ENCODE measurements at regions not wholly inside any gene's neighbourhood (a gene's known extent, or its start where the extent isn't known, plus 50 kb on each side); places are given as distances from the start of the nearest gene placed in this dataset.

DNA sequence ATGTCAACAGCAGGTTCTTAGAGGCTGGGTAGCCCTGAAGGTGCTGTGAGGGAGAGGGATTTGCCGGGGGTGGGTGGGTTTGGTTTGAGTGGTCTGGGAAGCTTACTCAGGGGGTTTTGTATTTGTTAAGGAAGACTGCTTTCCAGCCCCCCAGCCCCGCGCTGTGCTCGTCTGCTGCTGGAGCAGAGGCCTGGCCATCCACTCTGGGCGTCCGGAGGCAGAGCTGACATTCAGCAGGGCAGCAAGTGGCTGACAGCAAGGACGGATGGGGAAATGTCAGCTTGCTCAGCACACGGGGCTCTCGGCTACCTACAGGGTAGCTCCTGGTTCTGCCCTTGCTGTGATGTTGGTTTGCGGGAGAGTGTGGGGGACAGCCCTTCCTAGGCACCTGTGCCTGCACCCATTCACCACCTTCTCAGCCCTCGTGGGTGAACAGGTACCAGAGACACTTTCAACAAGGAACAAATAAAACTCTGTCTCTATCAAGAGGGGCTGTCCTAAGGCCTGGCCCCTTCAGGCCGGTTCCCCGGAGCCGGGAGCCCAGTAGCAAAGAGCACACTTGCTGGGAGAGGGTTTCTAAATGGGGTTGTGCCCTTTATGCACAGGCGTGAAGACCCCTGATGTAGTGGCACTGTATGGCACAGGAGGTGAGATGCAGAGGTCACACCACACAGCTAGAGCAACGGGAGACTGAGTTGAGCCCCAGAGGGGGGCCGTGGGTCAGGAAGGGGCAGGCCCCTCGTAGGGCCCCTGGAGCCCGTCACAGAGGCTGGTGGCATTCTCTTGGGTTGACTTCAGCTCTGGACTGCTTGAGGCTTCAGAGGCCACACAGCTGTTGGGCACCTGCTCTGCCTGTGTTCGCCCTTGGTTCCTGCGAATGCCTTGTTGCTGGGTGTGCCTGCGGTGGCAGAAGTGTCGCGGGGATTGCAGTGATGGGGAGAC is 72.2 kb upstream of the SHH start:
- Mint-ChIP-seq H3K27ac (no peak overlapping the region), H3K4me1 (ENCODE audit: low read depth) (no peaks in the 10 kb centered on the region), H3K27me3 (peaks cover 5% of the 10 kb centered on the region), H3K9me3 (no peaks in the 10 kb centered on the region), H3K4me3 (no peak overlapping the region), H3K36me3 (ENCODE audit: low read depth) (no peaks in the 10 kb centered on the region)
- DNase-seq (no peak), ATAC-seq (no peak)
- CTCF ChIA-PET, result no interaction called here
- TF ChIP-seq, protein P1, sequence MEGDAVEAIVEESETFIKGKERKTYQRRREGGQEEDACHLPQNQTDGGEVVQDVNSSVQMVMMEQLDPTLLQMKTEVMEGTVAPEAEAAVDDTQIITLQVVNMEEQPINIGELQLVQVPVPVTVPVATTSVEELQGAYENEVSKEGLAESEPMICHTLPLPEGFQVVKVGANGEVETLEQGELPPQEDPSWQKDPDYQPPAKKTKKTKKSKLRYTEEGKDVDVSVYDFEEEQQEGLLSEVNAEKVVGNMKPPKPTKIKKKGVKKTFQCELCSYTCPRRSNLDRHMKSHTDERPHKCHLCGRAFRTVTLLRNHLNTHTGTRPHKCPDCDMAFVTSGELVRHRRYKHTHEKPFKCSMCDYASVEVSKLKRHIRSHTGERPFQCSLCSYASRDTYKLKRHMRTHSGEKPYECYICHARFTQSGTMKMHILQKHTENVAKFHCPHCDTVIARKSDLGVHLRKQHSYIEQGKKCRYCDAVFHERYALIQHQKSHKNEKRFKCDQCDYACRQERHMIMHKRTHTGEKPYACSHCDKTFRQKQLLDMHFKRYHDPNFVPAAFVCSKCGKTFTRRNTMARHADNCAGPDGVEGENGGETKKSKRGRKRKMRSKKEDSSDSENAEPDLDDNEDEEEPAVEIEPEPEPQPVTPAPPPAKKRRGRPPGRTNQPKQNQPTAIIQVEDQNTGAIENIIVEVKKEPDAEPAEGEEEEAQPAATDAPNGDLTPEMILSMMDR (IDR thresholded peaks at IDR 0.05), result no peak
- POLR2A ChIA-PET, result no interaction called here
- intact Hi-C loops (cut with micrococcal nuclease), result no loop called here

DNA sequence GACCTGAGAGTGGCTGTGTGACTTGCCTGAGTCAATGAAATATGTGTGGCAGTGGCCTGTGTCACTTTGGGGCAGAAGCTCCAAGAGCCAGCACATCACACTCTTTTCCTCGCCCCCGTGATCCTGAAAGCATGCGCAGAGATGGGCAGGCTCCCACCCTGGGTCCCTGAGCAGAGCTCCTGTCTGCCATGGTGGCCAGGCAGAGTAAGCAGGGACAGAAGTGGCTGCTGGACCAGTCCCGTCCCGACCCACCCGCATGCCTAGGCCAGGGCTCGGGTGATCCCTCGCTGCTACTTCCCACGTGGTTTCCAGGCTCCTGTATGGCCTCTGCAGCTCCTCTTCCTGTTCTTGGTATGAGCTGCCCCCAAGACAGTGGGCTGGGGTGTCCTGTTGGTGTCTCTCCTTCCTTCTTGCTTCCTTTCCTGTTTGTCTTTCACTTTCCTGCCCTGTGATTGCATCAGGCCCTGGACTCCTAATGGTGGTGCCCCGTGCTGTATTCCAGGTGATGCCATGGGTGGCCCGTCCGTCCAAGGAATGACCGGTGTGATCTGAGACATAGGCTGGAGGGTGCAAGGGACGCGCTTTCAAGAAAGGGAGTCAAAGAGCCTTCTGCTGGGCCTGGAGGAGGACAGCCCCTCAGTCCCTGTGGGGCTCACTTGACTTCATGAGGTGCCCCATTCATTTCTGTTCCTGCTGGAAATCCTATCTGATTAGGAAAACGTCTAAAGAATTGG is 71.4 kb upstream of the SHH start:
- no peak overlapping the region for H3K27ac Mint-ChIP-seq
- no peak for ATAC-seq
- CTCF ChIA-PET, result no interaction called here
- POLR2A ChIA-PET, result no interaction called here
- TF ChIP-seq, protein P1 (IDR thresholded peaks at IDR 0.05), result no peak
- H3K4me3 Mint-ChIP-seq, result no peak overlapping the region
- DNase-seq, result no peak
- no peaks in the 10 kb centered on the region for H3K9me3 Mint-ChIP-seq
- H3K4me1 Mint-ChIP-seq (ENCODE audit: low read depth), result no peaks in the 10 kb centered on the region
- H3K36me3 Mint-ChIP-seq (ENCODE audit: low read depth), result no peaks in the 10 kb centered on the region
- intact Hi-C loops (cut with micrococcal nuclease), result no loop called here
- peaks cover 5% of the 10 kb centered on the region for H3K27me3 Mint-ChIP-seq

DNA sequence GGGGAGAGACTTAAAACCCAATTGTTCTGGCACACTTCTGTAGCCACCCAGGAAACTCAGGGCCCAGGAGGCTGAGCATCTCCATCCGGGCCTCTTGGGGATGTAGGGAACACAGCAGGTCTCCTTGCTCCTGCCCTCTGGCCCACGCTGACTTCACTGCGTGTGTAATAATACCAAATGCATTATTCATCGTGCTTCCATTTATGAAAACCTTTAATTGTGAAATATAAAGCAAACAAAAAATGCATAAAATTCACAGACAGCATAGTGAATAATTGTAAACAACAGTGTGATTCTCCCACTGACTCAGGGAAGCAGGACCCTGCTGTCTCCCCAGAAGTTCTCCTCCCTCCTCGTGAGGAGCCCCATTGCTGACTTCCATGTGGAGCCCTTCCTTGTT is 70.3 kb upstream of the SHH start:
- no peak overlapping the region for H3K27ac Mint-ChIP-seq
- ATAC-seq, result no peak
- H3K4me1 Mint-ChIP-seq (ENCODE audit: low read depth), result no peaks in the 10 kb centered on the region
- intact Hi-C loops (cut with micrococcal nuclease), result no loop called here
- no peak for DNase-seq
- no peaks in the 10 kb centered on the region for H3K36me3 Mint-ChIP-seq (ENCODE audit: low read depth)
- TF ChIP-seq, protein P1 (IDR thresholded peaks at IDR 0.05), result no peak
- ChIA-PET CTCF (no interaction called here), POLR2A (no interaction called here)
- no peaks in the 10 kb centered on the region for H3K9me3 Mint-ChIP-seq
- H3K4me3 Mint-ChIP-seq, result no peak overlapping the region
- peaks cover 4% of the 10 kb centered on the region for H3K27me3 Mint-ChIP-seq

DNA sequence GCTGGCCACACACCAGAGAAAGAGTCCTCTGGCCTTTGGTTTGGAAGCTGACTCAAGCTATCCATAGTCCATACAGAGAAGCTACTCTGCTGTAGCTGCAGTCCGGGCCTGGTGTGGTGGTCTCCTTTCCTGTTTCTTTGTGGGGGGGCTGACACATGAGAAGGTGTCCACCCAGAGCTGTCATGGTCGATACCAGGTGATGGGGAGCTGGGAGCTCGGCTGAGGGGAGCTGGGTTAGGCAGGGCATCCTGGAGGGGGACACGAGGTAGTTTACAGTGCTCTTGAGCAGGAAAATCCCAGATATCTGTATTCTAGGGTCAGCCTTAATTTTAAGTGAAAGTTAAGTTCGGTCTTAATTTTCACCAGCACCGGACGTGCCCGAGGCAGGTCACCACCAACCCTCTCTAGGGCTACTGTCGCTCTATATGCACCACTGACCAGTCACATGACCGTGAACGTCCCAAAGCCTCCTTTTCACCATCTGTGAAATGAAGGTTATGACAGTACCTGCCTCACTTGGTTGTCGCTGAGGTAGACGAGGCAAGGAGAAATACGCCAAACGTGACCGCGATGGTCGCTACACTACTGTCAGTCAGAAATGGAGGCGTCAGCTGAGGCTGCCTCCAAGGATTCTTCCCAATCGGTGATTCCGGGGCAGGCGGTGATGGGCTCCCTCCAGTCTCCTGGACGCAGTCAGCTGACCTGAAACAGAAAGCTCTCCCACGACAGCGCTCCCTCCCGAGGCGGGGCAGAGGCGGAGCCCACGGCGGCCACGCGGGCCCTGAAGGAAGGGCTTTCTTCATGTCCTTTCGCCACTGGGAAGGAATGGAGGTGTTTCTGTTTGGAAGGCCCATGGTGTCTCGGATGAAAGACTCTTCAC is 69.4 kb upstream of the SHH start:
- CTCF ChIA-PET, result no interaction called here
- POLR2A ChIA-PET, result interaction anchor here (0.6 kb wide), 1 partner anchor 21 kb away, joined by 3 read pairs; no protein-coding TSS in a partner anchor
- intact Hi-C loops (cut with micrococcal nuclease), result no loop called here
- Mint-ChIP-seq H3K36me3 (ENCODE audit: low read depth) (no peaks in the 10 kb centered on the region), H3K27ac (no peak overlapping the region), H3K27me3 (peaks cover 3% of the 10 kb centered on the region), H3K4me3 (no peak overlapping the region), H3K4me1 (ENCODE audit: low read depth) (no peaks in the 10 kb centered on the region), H3K9me3 (no peaks in the 10 kb centered on the region)
- no peak for ATAC-seq
- TF ChIP-seq, protein P1 (IDR thresholded peaks at IDR 0.05), result no peak
- no peak for DNase-seq
